ENCODE measurements at regions not wholly inside any gene's neighbourhood (a gene's known extent, or its start where the extent isn't known, plus 50 kb on each side); places are given as distances from the start of the nearest gene placed in this dataset.
"Not testable (repeated sequence)": the region's sequence is repeated elsewhere in the genome, so short reads cannot be mapped to it uniquely, and the experiment has no call there.

GRCh38 chr14:40760704-40761103, 846.0 kb upstream of the LRFN5 start:
- no peak for DNase-seq (ENCODE audit: extremely low read depth, low read depth, low spot score)

GRCh38 chr14:40758076-40758475, 848.6 kb upstream of the LRFN5 start:
- DNase-seq (ENCODE audit: extremely low read depth, low read depth, low spot score), result no peak

GRCh38 chr14:40757376-40757950, 849.2 kb upstream of the LRFN5 start:
- no peak for DNase-seq (ENCODE audit: extremely low read depth, low read depth, low spot score)

GRCh38 chr14:40733206-40733605, 873.5 kb upstream of the LRFN5 start:
- DNase-seq (ENCODE audit: extremely low read depth, low read depth, low spot score), result no peak

GRCh38 chr14:40727107-40727506, 879.6 kb upstream of the LRFN5 start:
- DNase-seq (ENCODE audit: extremely low read depth, low read depth, low spot score), result no peak

- DNase-seq (ENCODE audit: extremely low read depth, low read depth, low spot score), result no peak
Measured at GRCh38 chr14:40713387-40713786, 893.3 kb upstream of the LRFN5 start.

- DNase-seq (ENCODE audit: extremely low read depth, low read depth, low spot score), result no peak
Measured at GRCh38 chr14:40697231-40697630, 909.4 kb upstream of the LRFN5 start.

- DNase-seq (ENCODE audit: extremely low read depth, low read depth, low spot score), result no peak
Measured at GRCh38 chr14:40694023-40694422, 912.7 kb upstream of the LRFN5 start.

- no peak for DNase-seq (ENCODE audit: extremely low read depth, low read depth, low spot score)
Measured at GRCh38 chr14:40691066-40691465, 915.6 kb upstream of the LRFN5 start.

- DNase-seq (ENCODE audit: extremely low read depth, low read depth, low spot score), result no peak
Measured at GRCh38 chr14:40685764-40686163, 920.9 kb upstream of the LRFN5 start.

GRCh38 chr14:40684328-40684727, 922.3 kb upstream of the LRFN5 start:
- DNase-seq (ENCODE audit: extremely low read depth, low read depth, low spot score), result no peak

- no peak for DNase-seq (ENCODE audit: extremely low read depth, low read depth, low spot score)
Measured at GRCh38 chr14:40682131-40682913, 924.4 kb upstream of the LRFN5 start.

GRCh38 chr14:40679256-40679655, 927.4 kb upstream of the LRFN5 start:
- no peak for DNase-seq (ENCODE audit: extremely low read depth, low read depth, low spot score)

GRCh38 chr14:40677206-40677605, 929.5 kb upstream of the LRFN5 start:
- DNase-seq (ENCODE audit: extremely low read depth, low read depth, low spot score), result not testable (repeated sequence)

- DNase-seq (ENCODE audit: extremely low read depth, low read depth, low spot score), result no peak
Measured at GRCh38 chr14:40674502-40674901, 932.2 kb upstream of the LRFN5 start.

GRCh38 chr14:40656311-40656710, 950.4 kb upstream of the LRFN5 start:
- no peak for DNase-seq (ENCODE audit: extremely low read depth, low read depth, low spot score)

GRCh38 chr14:40652089-40652691, 954.5 kb upstream of the LRFN5 start:
- DNase-seq (ENCODE audit: extremely low read depth, low read depth, low spot score), result no peak

- no peak for DNase-seq (ENCODE audit: extremely low read depth, low read depth, low spot score)
Measured at GRCh38 chr14:40630471-40630870, 976.2 kb upstream of the LRFN5 start.

GRCh38 chr14:40629551-40630137, 977.0 kb upstream of the LRFN5 start:
- not testable (repeated sequence) for DNase-seq (ENCODE audit: extremely low read depth, low read depth, low spot score)

- no peak for DNase-seq (ENCODE audit: extremely low read depth, low read depth, low spot score)
Measured at GRCh38 chr14:40629144-40629543, 977.5 kb upstream of the LRFN5 start.

GRCh38 chr14:40623643-40624042, 983.0 kb upstream of the LRFN5 start:
- no peak for DNase-seq (ENCODE audit: extremely low read depth, low read depth, low spot score)
